ENCODE measurements at regions not wholly inside any gene's neighbourhood (a gene's known extent, or its start where the extent isn't known, plus 50 kb on each side); places are given as distances from the start of the nearest gene placed in this dataset.
"Not testable (repeated sequence)": the region's sequence is repeated elsewhere in the genome, so short reads cannot be mapped to it uniquely, and the experiment has no call there.

- peaks cover 0 to 3% (median 0%) of the 10 kb centered on the region in 9 donors for H3K9me3 Mint-ChIP-seq
- no peak for ATAC-seq
- POLR2A ChIA-PET, result no interaction called here
- peaks cover 6 to 24% (median 9%) of the 10 kb centered on the region in 5 donors for H3K27me3 Mint-ChIP-seq
- H3K27ac Mint-ChIP-seq, result no peak overlapping the region
- H3K4me3 Mint-ChIP-seq, result no peak overlapping the region
- no peak for DNase-seq
- H3K36me3 Mint-ChIP-seq, result no peaks in the 10 kb centered on the region
- no peaks in the 10 kb centered on the region for H3K4me1 Mint-ChIP-seq
These were observed 93.0 kb upstream of the PRKG2 start for GRCh38 chr4:81307991-81308390.

DNA sequence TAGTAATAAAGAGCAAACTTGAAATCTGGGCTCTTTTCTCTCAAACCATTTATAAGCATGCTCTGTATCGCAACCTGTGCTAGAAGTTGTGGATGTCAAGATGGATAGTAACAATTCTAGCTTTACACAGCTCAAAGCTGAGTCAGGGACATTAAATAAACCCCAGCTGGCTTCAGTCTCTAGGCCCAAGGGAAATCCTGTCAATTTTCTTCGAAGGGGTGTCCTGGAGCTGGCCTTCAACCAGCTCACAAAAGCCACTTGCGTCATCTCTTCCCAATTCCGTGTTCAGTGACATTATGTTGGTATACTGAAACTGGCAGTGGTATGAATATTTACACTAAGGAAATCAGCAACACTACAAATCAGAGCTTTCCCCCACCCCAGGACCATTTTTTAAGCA, 89.8 kb upstream of the PRKG2 start:
- Mint-ChIP-seq H3K36me3 (no peaks in the 10 kb centered on the region), H3K27ac (no peak overlapping the region), H3K4me3 (no peak overlapping the region), H3K9me3 (peaks cover 0 to 5% (median 0%) of the 10 kb centered on the region in 9 donors), H3K27me3 (peaks cover 7 to 26% (median 10%) of the 10 kb centered on the region in 5 donors), H3K4me1 (no peaks in the 10 kb centered on the region)
- no peak for ATAC-seq
- DNase-seq, result no peak
- POLR2A ChIA-PET, result no interaction called here

DNA sequence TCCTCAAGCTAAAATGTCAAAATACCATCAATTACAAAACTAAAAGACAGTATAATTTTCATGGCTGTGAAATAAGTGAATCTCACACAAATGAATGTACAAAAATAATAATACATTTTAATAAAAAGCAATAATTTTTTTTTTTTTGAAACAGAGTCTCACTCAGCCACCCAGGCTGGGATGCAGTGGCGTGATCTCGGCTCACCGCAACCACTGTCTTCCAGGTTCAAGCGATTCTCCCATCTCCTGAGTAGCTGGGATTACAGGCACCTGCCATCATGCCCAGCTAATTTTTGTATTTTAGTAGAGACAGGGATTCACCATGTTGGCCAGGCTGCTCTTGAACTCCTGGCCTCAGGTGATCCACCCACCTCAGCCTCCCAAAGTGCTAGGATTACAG, 85.3 kb upstream of the PRKG2 start:
- DNase-seq, H3K4me3 Mint-ChIP-seq, ATAC-seq, H3K27ac Mint-ChIP-seq, POLR2A ChIA-PET, H3K36me3 Mint-ChIP-seq, H3K4me1 Mint-ChIP-seq: not testable (repeated sequence)
- H3K27me3 Mint-ChIP-seq, result peaks cover 3 to 22% (median 5%) of the 10 kb centered on the region in 5 donors
- peaks cover 0 to 30% (median 16%) of the 10 kb centered on the region in 9 donors for H3K9me3 Mint-ChIP-seq

DNA sequence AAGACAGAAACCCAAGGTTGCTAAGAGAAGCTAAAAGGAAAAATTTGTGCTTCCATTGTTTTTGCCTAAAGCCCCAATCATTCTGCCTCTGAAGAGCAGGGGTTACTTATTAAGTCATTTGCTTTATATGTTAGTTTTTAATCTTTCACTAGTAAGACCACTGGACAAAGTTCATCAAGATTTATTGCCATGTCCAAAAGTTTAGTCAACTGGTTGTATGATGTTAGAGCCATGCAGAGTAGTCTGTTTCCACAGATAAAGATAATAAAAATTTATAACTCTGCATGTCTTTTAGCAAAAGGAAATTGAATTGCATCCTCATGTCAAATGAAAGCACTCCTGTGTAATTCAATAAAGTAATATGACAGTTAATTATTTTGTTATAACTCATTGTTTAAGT, 75.8 kb upstream of the PRKG2 start:
- no peaks in the 10 kb centered on the region for H3K36me3 Mint-ChIP-seq
- POLR2A ChIA-PET, result no interaction called here
- ATAC-seq, result no peak

DNA sequence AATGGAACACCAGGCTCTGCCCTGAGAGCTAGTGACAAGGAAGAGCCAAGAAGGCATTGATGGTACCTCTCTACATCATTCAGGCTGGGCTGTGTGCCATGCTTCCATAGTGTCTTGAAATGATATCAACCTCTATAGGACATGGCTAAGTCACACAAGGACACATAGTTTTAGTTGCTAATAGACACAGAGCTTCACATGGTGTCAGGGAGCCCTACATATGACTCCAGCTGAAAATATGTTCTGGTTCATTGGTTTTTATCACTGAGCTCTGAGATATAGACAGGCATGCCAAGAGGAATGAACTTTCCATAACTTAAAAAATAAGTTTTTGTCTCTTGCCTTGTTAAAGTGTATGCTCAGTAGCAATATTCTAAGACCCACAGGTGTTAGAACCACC, 72.1 kb upstream of the PRKG2 start:
- no peak overlapping the region for H3K27ac Mint-ChIP-seq
- peaks cover 0 to 2% (median 0%) of the 10 kb centered on the region in 9 donors for H3K9me3 Mint-ChIP-seq
- DNase-seq (no peak), ATAC-seq (no peak)
- no peaks in the 10 kb centered on the region for H3K4me1 Mint-ChIP-seq
- H3K27me3 Mint-ChIP-seq, result peaks cover 5 to 35% (median 9%) of the 10 kb centered on the region in 5 donors
- POLR2A ChIA-PET, result no interaction called here
- H3K4me3 Mint-ChIP-seq, result no peak overlapping the region
- H3K36me3 Mint-ChIP-seq, result no peaks in the 10 kb centered on the region

More for the DNA sequence above, 75.8 kb upstream of the PRKG2 start:
- H3K4me3 Mint-ChIP-seq, result no peak overlapping the region
- no peak for DNase-seq
- peaks cover 0 to 2% (median 0%) of the 10 kb centered on the region in 9 donors for H3K9me3 Mint-ChIP-seq
- H3K4me1 Mint-ChIP-seq, result no peaks in the 10 kb centered on the region
- H3K27ac Mint-ChIP-seq, result no peak overlapping the region
- peaks cover 4 to 20% (median 6%) of the 10 kb centered on the region in 5 donors for H3K27me3 Mint-ChIP-seq

- H3K36me3 Mint-ChIP-seq, result no peaks in the 10 kb centered on the region
- peaks cover 2 to 18% (median 6%) of the 10 kb centered on the region in 5 donors for H3K27me3 Mint-ChIP-seq
- POLR2A ChIA-PET, result no interaction called here
- H3K27ac Mint-ChIP-seq, result no peak overlapping the region
- no peaks in the 10 kb centered on the region for H3K4me1 Mint-ChIP-seq
- no peak for ATAC-seq
- H3K9me3 Mint-ChIP-seq, result peaks cover 0 to 3% (median 0%) of the 10 kb centered on the region in 9 donors
- H3K4me3 Mint-ChIP-seq, result no peak overlapping the region
- DNase-seq, result no peak
These were observed 67.1 kb upstream of the PRKG2 start for GRCh38 chr4:81282131-81282530.

GRCh38 chr4:81274460-81274859, 59.4 kb upstream of the PRKG2 start:
- Mint-ChIP-seq H3K27ac (no peak overlapping the region), H3K36me3 (peaks cover 0 to 15% (median 2%) of the 10 kb centered on the region in 3 donors), H3K27me3 (peaks cover 0 to 9% (median 5%) of the 10 kb centered on the region in 5 donors), H3K4me3 (no peak overlapping the region), H3K4me1 (no peaks in the 10 kb centered on the region), H3K9me3 (peaks cover 4 to 22% (median 7%) of the 10 kb centered on the region in 9 donors)
- POLR2A ChIA-PET, result no interaction called here
- no peak for DNase-seq
- ATAC-seq, result no peak

GRCh38 chr4:81272671-81273070, 57.6 kb upstream of the PRKG2 start:
- Mint-ChIP-seq H3K27ac (no peak overlapping the region), H3K4me3 (peak overlapping the region in 1 of 10 donors; percentile 2), H3K9me3 (peaks cover 4 to 29% (median 11%) of the 10 kb centered on the region in 9 donors), H3K27me3 (peaks cover 0 to 12% (median 3%) of the 10 kb centered on the region in 5 donors), H3K4me1 (no peaks in the 10 kb centered on the region), H3K36me3 (peaks cover 0 to 20% (median 2%) of the 10 kb centered on the region in 3 donors)
- no peak for DNase-seq
- ATAC-seq, result no peak
- POLR2A ChIA-PET, result no interaction called here

Measured in naive thymus-derived CD8-positive, alpha-beta T cell (primary cell).